Testis (tissue), 2 donors: ENCODE measurements at regions not wholly inside any gene's neighbourhood (a gene's known extent, or its start where the extent isn't known, plus 50 kb on each side); places are given as distances from the start of the nearest gene placed in this dataset.

Experiments used
- CTCF ChIP-seq, 3 experiments: fragments of 450-650 bp in 2 of 3; fragments of 200-600 bp in 1 of 3; sonication (generic) in 1 of 3; IDR thresholded peaks; one replicate each; pipeline ENCODE4 v1.5.1; 2016 to 2019; ENCODE audit warnings: antibody characterized with exemption in 3 of 3, mild to moderate bottlenecking in 2 of 3, moderate library complexity in 1 of 3
- POLR2A ChIP-seq: fragments of 450-650 bp; IDR thresholded peaks from one replicate; pipeline ENCODE4 v1.6.1; 2017; ENCODE audit warnings: antibody characterized with exemption, mild to moderate bottlenecking, moderate library complexity

- TF ChIP-seq CTCF (IDR thresholded peaks at IDR 0.05) (no peak), POLR2A (no peak)
Observed at GRCh38 chr6:166068768-166069167, 98.9 kb downstream of the TBXT start.
